CD4-positive, alpha-beta T cell treated with Interleukin-12 subunit alpha and Interleukin-12 subunit beta, for 1 hour (primary cell): ENCODE measurements at regions not wholly inside any gene's neighbourhood (a gene's known extent, or its start where the extent isn't known, plus 50 kb on each side); places are given as distances from the start of the nearest gene placed in this dataset.
"Not testable (repeated sequence)": the region's sequence is repeated elsewhere in the genome, so short reads cannot be mapped to it uniquely, and the experiment has no call there.

Experiments used
- DNase-seq: peaks from one replicate; pipeline ENCODE4 v3.0.0-alpha.2; 2020

- no peak for DNase-seq
These were observed 51.2 kb upstream of the PRR5 start for GRCh38 chr22:44650806-44651205.

GRCh38 chr22:44648821-44649565, 53.0 kb upstream of the PRR5 start:
- no peak for DNase-seq

- no peak for DNase-seq
These were observed 53.8 kb upstream of the PRR5 start for GRCh38 chr22:44648085-44648820.

- no peak for DNase-seq
These were observed 54.9 kb upstream of the PRR5 start for GRCh38 chr22:44647141-44647540.

- no peak for DNase-seq
These were observed 55.3 kb upstream of the PRR5 start for GRCh38 chr22:44646668-44647067.

GRCh38 chr22:44646141-44646540, 55.9 kb upstream of the PRR5 start:
- DNase-seq, result no peak

GRCh38 chr22:44645531-44645930, 56.5 kb upstream of the PRR5 start:
- DNase-seq, result no peak

- no peak for DNase-seq
These were observed 56.9 kb upstream of the PRR5 start for GRCh38 chr22:44645083-44645482.

- not testable (repeated sequence) for DNase-seq
These were observed 58.4 kb upstream of the PRR5 start for GRCh38 chr22:44643526-44644101.

- DNase-seq, result no peak
These were observed 59.8 kb upstream of the PRR5 start for GRCh38 chr22:44642096-44642644.

GRCh38 chr22:44640618-44641155, 61.3 kb upstream of the PRR5 start:
- DNase-seq, result no peak

GRCh38 chr22:44639891-44640617, 62.0 kb upstream of the PRR5 start:
- DNase-seq, result no peak

- no peak for DNase-seq
These were observed 62.8 kb upstream of the PRR5 start for GRCh38 chr22:44638971-44639760.

GRCh38 chr22:44636502-44637206, 65.3 kb upstream of the PRR5 start:
- not testable (repeated sequence) for DNase-seq

- not testable (repeated sequence) for DNase-seq
These were observed 66.4 kb upstream of the PRR5 start for GRCh38 chr22:44635567-44635966.

- DNase-seq, result no peak
These were observed 67.3 kb upstream of the PRR5 start for GRCh38 chr22:44634426-44635321.

GRCh38 chr22:44633647-44634046, 68.4 kb upstream of the PRR5 start:
- DNase-seq, result no peak

GRCh38 chr22:44632541-44633396, 69.2 kb upstream of the PRR5 start:
- peak; percentile 36 for DNase-seq

GRCh38 chr22:44630826-44631225, 71.2 kb upstream of the PRR5 start:
- DNase-seq, result no peak
